Ishikawa (cell line): ENCODE measurements at regions not wholly inside any gene's neighbourhood (a gene's known extent, or its start where the extent isn't known, plus 50 kb on each side); places are given as distances from the start of the nearest gene placed in this dataset.

Experiments
- CEBPB ChIP-seq: IDR thresholded peaks from 2 replicates; pipeline ENCODE4 v1.6.1; 2012
- CREB1 ChIP-seq: IDR thresholded peaks from 2 replicates; pipeline ENCODE4 v1.6.1; 2012; ENCODE audit warnings: low read depth
- EGR1 ChIP-seq: IDR thresholded peaks from 2 replicates; pipeline ENCODE4 v1.6.1; 2012
- EP300 ChIP-seq: IDR thresholded peaks from 2 replicates; pipeline ENCODE4 v1.6.1; 2012; ENCODE audit warnings: borderline replicate concordance
- FOXM1 ChIP-seq: IDR thresholded peaks from 2 replicates; pipeline ENCODE4 v1.6.1; 2012; ENCODE audit warnings: low read depth, borderline replicate concordance
- MAX ChIP-seq: IDR thresholded peaks from 2 replicates; pipeline ENCODE4 v1.6.1; 2012
- NFIC ChIP-seq: IDR thresholded peaks from 2 replicates; pipeline ENCODE4 v1.6.1; 2012
- RAD21 ChIP-seq: IDR thresholded peaks from 2 replicates; pipeline ENCODE4 v1.6.1; 2012; ENCODE audit warnings: low read depth
- REST ChIP-seq: IDR thresholded peaks from 2 replicates; pipeline ENCODE4 v1.6.1; 2012; ENCODE audit warnings: low read depth, mild to moderate bottlenecking
- TAF1 ChIP-seq: IDR thresholded peaks from 2 replicates; pipeline ENCODE4 v1.6.1; 2012; ENCODE audit warnings: low read depth, mild to moderate bottlenecking
- TCF12 ChIP-seq: IDR thresholded peaks from 2 replicates; pipeline ENCODE4 v1.6.1; 2012; ENCODE audit warnings: low read depth
- TEAD4 ChIP-seq: IDR thresholded peaks from 2 replicates; pipeline ENCODE4 v1.6.1; 2012
- USF1 ChIP-seq: IDR thresholded peaks from 2 replicates; pipeline ENCODE4 v1.6.1; 2012
- YY1 ChIP-seq: IDR thresholded peaks from 2 replicates; pipeline ENCODE4 v1.6.1; 2012; ENCODE audit warnings: low read depth
- ZBTB7A ChIP-seq: IDR thresholded peaks from 2 replicates; pipeline ENCODE4 v1.6.1; 2012; ENCODE audit warnings: low read depth

- TF ChIP-seq CEBPB = no peak
- no peak for TF ChIP-seq EP300
- TF ChIP-seq REST = no peak
- no peak for TF ChIP-seq RAD21
- no peak for TF ChIP-seq TAF1
- no peak for TF ChIP-seq MAX
- TF ChIP-seq NFIC = no peak
- no peak for TF ChIP-seq TCF12
- TF ChIP-seq FOXM1 = no peak
- TF ChIP-seq YY1 = no peak
- TF ChIP-seq USF1 = no peak
- TF ChIP-seq EGR1 = no peak
- no peak for TF ChIP-seq CREB1
- TF ChIP-seq ZBTB7A = no peak
- TF ChIP-seq TEAD4 = no peak
Observed at GRCh38 chr7:142645777-142646176, 103.5 kb upstream of the PRSS1 start.

- TF ChIP-seq MAX (no peak), CREB1 (no peak), TAF1 (no peak), YY1 (no peak), USF1 (no peak), CEBPB (no peak), ZBTB7A (no peak), EP300 (no peak), NFIC (no peak), TCF12 (no peak), FOXM1 (no peak), REST (no peak), TEAD4 (no peak), RAD21 (no peak), EGR1 (no peak)
Observed at GRCh38 chr7:142642316-142642715, 107.0 kb upstream of the PRSS1 start.

- TF ChIP-seq REST (no peak), CEBPB (no peak), EGR1 (no peak), NFIC (no peak), ZBTB7A (no peak), MAX (no peak), CREB1 (no peak), TAF1 (no peak), USF1 (no peak), YY1 (no peak), TEAD4 (no peak), TCF12 (no peak), FOXM1 (no peak)
Observed at GRCh38 chr7:142638581-142638980, 110.7 kb upstream of the PRSS1 start.

- TF ChIP-seq RAD21 (no peak), YY1 (no peak), REST (no peak), ZBTB7A (no peak), TEAD4 (no peak), EP300 (no peak), MAX (no peak), NFIC (no peak), USF1 (no peak), FOXM1 (no peak), CEBPB (no peak), TCF12 (no peak), EGR1 (no peak), CREB1 (no peak), TAF1 (no peak)
Observed at GRCh38 chr7:142637240-142637639, 112.0 kb upstream of the PRSS1 start.
